ENCODE measurements at regions not wholly inside any gene's neighbourhood (a gene's known extent, or its start where the extent isn't known, plus 50 kb on each side); places are given as distances from the start of the nearest gene placed in this dataset.

- Histone ChIP-seq H3K4me3 (ENCODE audit: low read depth, low read length) (no peak overlapping the region), H3K36me3 (no peaks in the 10 kb centered on the region), H3K9me3 (no peaks in the 10 kb centered on the region), H3K27me3 (no peaks in the 10 kb centered on the region), H3K4me1 (no peaks in the 10 kb centered on the region)
- no peak for DNase-seq
- no peak for TF ChIP-seq CTCF (IDR thresholded peaks at IDR 0.05; ENCODE audit: low read depth, low read length)
Measured at GRCh38 chr2:128692895-128693742, 374.5 kb upstream of the HS6ST1 start.

- TF ChIP-seq CTCF (IDR thresholded peaks at IDR 0.05; ENCODE audit: low read depth, low read length), result no peak
- H3K4me1 ChIP-seq, result no peaks in the 10 kb centered on the region
- DNase-seq, result no peak
- H3K4me3 ChIP-seq (ENCODE audit: low read depth, low read length), result no peak overlapping the region
- H3K27me3 ChIP-seq, result no peaks in the 10 kb centered on the region
- H3K36me3 ChIP-seq, result no peaks in the 10 kb centered on the region
- no peaks in the 10 kb centered on the region for H3K9me3 ChIP-seq
Measured at GRCh38 chr2:128693743-128694029, 375.0 kb upstream of the HS6ST1 start.

- H3K27me3 ChIP-seq, result no peaks in the 10 kb centered on the region
- no peaks in the 10 kb centered on the region for H3K9me3 ChIP-seq
- H3K36me3 ChIP-seq, result no peaks in the 10 kb centered on the region
- H3K4me3 ChIP-seq (ENCODE audit: low read depth, low read length), result no peak overlapping the region
- TF ChIP-seq CTCF (IDR thresholded peaks at IDR 0.05; ENCODE audit: low read depth, low read length), result no peak
- DNase-seq, result no peak
- H3K4me1 ChIP-seq, result no peaks in the 10 kb centered on the region
Measured at GRCh38 chr2:128695646-128696220, 377.1 kb upstream of the HS6ST1 start.

GRCh38 chr2:128696421-128696820 is 377.8 kb upstream of the HS6ST1 start:
- no peaks in the 10 kb centered on the region for H3K9me3 ChIP-seq
- H3K4me1 ChIP-seq, result no peaks in the 10 kb centered on the region
- DNase-seq, result no peak
- H3K4me3 ChIP-seq (ENCODE audit: low read depth, low read length), result no peak overlapping the region
- no peaks in the 10 kb centered on the region for H3K36me3 ChIP-seq
- no peak for TF ChIP-seq CTCF (IDR thresholded peaks at IDR 0.05; ENCODE audit: low read depth, low read length)
- H3K27me3 ChIP-seq, result no peaks in the 10 kb centered on the region

GRCh38 chr2:128701418-128701817 is 382.8 kb upstream of the HS6ST1 start:
- no peak for DNase-seq
- Histone ChIP-seq H3K9me3 (no peaks in the 10 kb centered on the region), H3K27me3 (no peaks in the 10 kb centered on the region), H3K36me3 (no peaks in the 10 kb centered on the region), H3K4me1 (no peaks in the 10 kb centered on the region), H3K4me3 (ENCODE audit: low read depth, low read length) (no peak overlapping the region)
- TF ChIP-seq CTCF (IDR thresholded peaks at IDR 0.05; ENCODE audit: low read depth, low read length), result no peak

GRCh38 chr2:128702616-128703015 is 383.9 kb upstream of the HS6ST1 start:
- H3K9me3 ChIP-seq, result no peaks in the 10 kb centered on the region
- no peaks in the 10 kb centered on the region for H3K27me3 ChIP-seq
- no peak for DNase-seq
- no peaks in the 10 kb centered on the region for H3K4me1 ChIP-seq
- no peak for TF ChIP-seq CTCF (IDR thresholded peaks at IDR 0.05; ENCODE audit: low read depth, low read length)
- no peaks in the 10 kb centered on the region for H3K36me3 ChIP-seq
- no peak overlapping the region for H3K4me3 ChIP-seq (ENCODE audit: low read depth, low read length)
